GM19395 (cell line): ENCODE measurements at regions not wholly inside any gene's neighbourhood (a gene's known extent, or its start where the extent isn't known, plus 50 kb on each side); places are given as distances from the start of the nearest gene placed in this dataset.
"Not testable (repeated sequence)": the region's sequence is repeated elsewhere in the genome, so short reads cannot be mapped to it uniquely, and the experiment has no call there.

ENCODE experiments used
- ATAC-seq: cut with Tn5 transposase; IDR thresholded peaks from one replicate; pipeline ENCODE4 v1.9.1; 2021; ENCODE audit warnings: mild to moderate bottlenecking, moderate library complexity; ENCODE audit not compliant: unreplicated experiment

GRCh38 chr12:47412601-47413236, 293.1 kb downstream of the RPAP3 start:
- no peak for ATAC-seq

GRCh38 chr12:47411966-47412365, 293.9 kb downstream of the RPAP3 start:
- ATAC-seq, result no peak

- ATAC-seq, result no peak
Measured at GRCh38 chr12:47410862-47411261, 295.0 kb downstream of the RPAP3 start.

- ATAC-seq, result no peak
Measured at GRCh38 chr12:47410383-47410782, 295.4 kb downstream of the RPAP3 start.

- ATAC-seq, result no peak
Measured at GRCh38 chr12:47409310-47409987, 296.4 kb downstream of the RPAP3 start.

- peak; percentile 98 for ATAC-seq
Measured at GRCh38 chr12:47408171-47408871, 297.5 kb downstream of the RPAP3 start.

GRCh38 chr12:47407463-47408129, 298.2 kb downstream of the RPAP3 start:
- no peak for ATAC-seq

- no peak for ATAC-seq
Measured at GRCh38 chr12:47403681-47404080, 302.1 kb downstream of the RPAP3 start.

GRCh38 chr12:47401196-47401595, 304.6 kb downstream of the RPAP3 start:
- ATAC-seq, result not testable (repeated sequence)

- no peak for ATAC-seq
Measured at GRCh38 chr12:47400266-47400665, 305.6 kb downstream of the RPAP3 start.

GRCh38 chr12:47397664-47398281, 308.1 kb downstream of the RPAP3 start:
- ATAC-seq, result peak; percentile 52

GRCh38 chr12:47396902-47397663, 308.7 kb downstream of the RPAP3 start:
- no peak for ATAC-seq

- no peak for ATAC-seq
Measured at GRCh38 chr12:47394070-47394469, 311.8 kb downstream of the RPAP3 start.

- ATAC-seq, result no peak
Measured at GRCh38 chr12:47393403-47393790, 312.4 kb downstream of the RPAP3 start.

- ATAC-seq, result no peak
Measured at GRCh38 chr12:47391566-47391965, 311.8 kb upstream of the AMIGO2 start.

- ATAC-seq, result no peak
Measured at GRCh38 chr12:47388712-47389111, 309.0 kb upstream of the AMIGO2 start.

GRCh38 chr12:47387994-47388393, 308.2 kb upstream of the AMIGO2 start:
- ATAC-seq, result no peak

- no peak for ATAC-seq
Measured at GRCh38 chr12:47385653-47386052, 305.9 kb upstream of the AMIGO2 start.

- ATAC-seq, result no peak
Measured at GRCh38 chr12:47383942-47384341, 304.2 kb upstream of the AMIGO2 start.

- no peak for ATAC-seq
Measured at GRCh38 chr12:47382305-47382704, 302.5 kb upstream of the AMIGO2 start.
